ENCODE measurements at regions not wholly inside any gene's neighbourhood (a gene's known extent, or its start where the extent isn't known, plus 50 kb on each side); places are given as distances from the start of the nearest gene placed in this dataset.

DNA sequence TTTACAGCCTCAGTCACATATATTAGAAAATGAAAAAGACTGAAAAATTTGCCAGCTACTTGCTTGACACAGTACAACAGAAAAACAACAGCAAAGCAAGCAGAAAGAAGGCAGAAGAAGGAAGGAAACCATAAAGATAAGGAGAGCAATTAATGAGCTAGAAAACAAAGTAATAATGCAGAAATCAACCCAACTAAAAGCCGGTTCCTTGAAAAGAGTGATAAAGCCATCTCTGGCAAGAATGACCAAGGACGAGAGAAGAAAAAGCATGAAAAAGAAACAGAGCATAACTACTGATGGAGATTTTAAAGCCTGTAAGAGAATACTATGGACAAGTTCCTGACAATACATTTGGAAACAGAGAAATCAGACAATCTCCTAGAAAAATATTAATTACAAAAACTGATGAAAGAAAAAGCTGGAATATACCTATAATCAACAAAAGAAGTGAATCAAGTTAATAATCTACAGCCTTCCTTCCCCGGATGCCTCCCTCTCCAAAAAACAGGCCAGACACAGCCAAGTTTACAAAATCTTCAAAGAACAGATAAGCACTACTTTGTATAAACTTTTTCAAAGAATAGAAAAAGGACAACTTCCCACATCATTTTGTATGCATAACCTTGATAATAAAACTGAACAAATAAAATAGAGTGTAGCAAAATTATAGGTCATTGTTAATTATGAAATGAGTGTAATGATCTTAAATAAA lies 204.0 kb downstream of the BAMBI start:
- H3K4me3 ChIP-seq (ENCODE audit: low read depth, low read length), result no peak overlapping the region
- no peaks in the 10 kb centered on the region; the same call in 1 of the 2 replicates for H3K4me1 ChIP-seq (ENCODE audit: control insufficient read depth, insufficient read depth, low read length)
- no peaks in the 10 kb centered on the region for H3K9me3 ChIP-seq (ENCODE audit: control insufficient read depth, insufficient read depth, low read depth, low read length)
- POLR2A ChIA-PET, result no interaction called here
- H3K36me3 ChIP-seq (ENCODE audit: control insufficient read depth in 2 of 2, insufficient read depth in 1 of 2, low read length in 2 of 2), result no peaks in the 10 kb centered on the region
- CTCF ChIA-PET, result interaction anchor here (0.9 to 1.2 kb wide), 3 partner anchors 58 to 568 kb away, joined by 3 to 4 read pairs (median 4); no protein-coding TSS in a partner anchor
- TF ChIP-seq ZNF664 (tag by site-specific recombination; IDR thresholded peaks at IDR 0.05) (no peak), ZNF48 (tag by site-specific recombination; IDR thresholded peaks at IDR 0.05) (no peak), ZNF776 (tag by site-specific recombination; IDR thresholded peaks at IDR 0.05; ENCODE audit: borderline replicate concordance) (no peak), PRDM6 (tag by site-specific recombination; IDR thresholded peaks at IDR 0.05) (no peak)
- TF ChIP-seq, protein P1, sequence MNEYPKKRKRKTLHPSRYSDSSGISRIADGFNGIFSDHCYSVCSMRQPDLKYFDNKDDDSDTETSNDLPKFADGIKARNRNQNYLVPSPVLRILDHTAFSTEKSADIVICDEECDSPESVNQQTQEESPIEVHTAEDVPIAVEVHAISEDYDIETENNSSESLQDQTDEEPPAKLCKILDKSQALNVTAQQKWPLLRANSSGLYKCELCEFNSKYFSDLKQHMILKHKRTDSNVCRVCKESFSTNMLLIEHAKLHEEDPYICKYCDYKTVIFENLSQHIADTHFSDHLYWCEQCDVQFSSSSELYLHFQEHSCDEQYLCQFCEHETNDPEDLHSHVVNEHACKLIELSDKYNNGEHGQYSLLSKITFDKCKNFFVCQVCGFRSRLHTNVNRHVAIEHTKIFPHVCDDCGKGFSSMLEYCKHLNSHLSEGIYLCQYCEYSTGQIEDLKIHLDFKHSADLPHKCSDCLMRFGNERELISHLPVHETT (tag by site-specific recombination; IDR thresholded peaks at IDR 0.05), result no peak
- no peak overlapping the region for H3K27ac ChIP-seq (ENCODE audit: extremely low read depth, low read depth, low read length)

- Histone ChIP-seq H3K9me3 (ENCODE audit: control insufficient read depth, insufficient read depth, low read depth, low read length) (no peaks in the 10 kb centered on the region), H3K36me3 (ENCODE audit: control insufficient read depth in 2 of 2, insufficient read depth in 1 of 2, low read length in 2 of 2) (no peaks in the 10 kb centered on the region), H3K27ac (ENCODE audit: extremely low read depth, low read depth, low read length) (no peak overlapping the region), H3K4me1 (ENCODE audit: control insufficient read depth, insufficient read depth, low read length) (no peaks in the 10 kb centered on the region; the same call in 1 of the 2 replicates), H3K4me3 (ENCODE audit: low read depth, low read length) (no peak overlapping the region)
- CTCF ChIA-PET, result no interaction called here
- TF ChIP-seq YY1 (tag by site-specific recombination; IDR thresholded peaks at IDR 0.05), result no peak
- no peak for TF ChIP-seq ZNF692 (tag by site-specific recombination; IDR thresholded peaks at IDR 0.05)
- no peak for TF ChIP-seq ZNF792 (tag by site-specific recombination; IDR thresholded peaks at IDR 0.05)
- no peak for TF ChIP-seq KLF10 (tag by site-specific recombination; IDR thresholded peaks at IDR 0.05)
- no peak for TF ChIP-seq FEZF1 (tag by site-specific recombination; IDR thresholded peaks at IDR 0.05)
- TF ChIP-seq ZNF610 (tag by site-specific recombination; IDR thresholded peaks at IDR 0.05; ENCODE audit: borderline replicate concordance), result no peak
- no peak for TF ChIP-seq ZNF555 (tag by site-specific recombination; conservative IDR thresholded peaks at IDR 0.05)
- no peak for TF ChIP-seq ZNF335 (tag by site-specific recombination; conservative IDR thresholded peaks at IDR 0.05)
- no peak for TF ChIP-seq MYNN (tag by site-specific recombination; IDR thresholded peaks at IDR 0.05; ENCODE audit: borderline replicate concordance)
- TF ChIP-seq, protein P2, sequence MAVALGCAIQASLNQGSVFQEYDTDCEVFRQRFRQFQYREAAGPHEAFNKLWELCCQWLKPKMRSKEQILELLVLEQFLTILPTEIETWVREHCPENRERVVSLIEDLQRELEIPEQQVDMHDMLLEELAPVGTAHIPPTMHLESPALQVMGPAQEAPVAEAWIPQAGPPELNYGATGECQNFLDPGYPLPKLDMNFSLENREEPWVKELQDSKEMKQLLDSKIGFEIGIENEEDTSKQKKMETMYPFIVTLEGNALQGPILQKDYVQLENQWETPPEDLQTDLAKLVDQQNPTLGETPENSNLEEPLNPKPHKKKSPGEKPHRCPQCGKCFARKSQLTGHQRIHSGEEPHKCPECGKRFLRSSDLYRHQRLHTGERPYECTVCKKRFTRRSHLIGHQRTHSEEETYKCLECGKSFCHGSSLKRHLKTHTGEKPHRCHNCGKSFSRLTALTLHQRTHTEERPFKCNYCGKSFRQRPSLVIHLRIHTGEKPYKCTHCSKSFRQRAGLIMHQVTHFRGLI (tag by site-specific recombination; IDR thresholded peaks at IDR 0.05), result no peak
- no peak for TF ChIP-seq ZBTB17 (tag by site-specific recombination; IDR thresholded peaks at IDR 0.05)
- no peak for TF ChIP-seq ZNF146 (tag by site-specific recombination; IDR thresholded peaks at IDR 0.05)
- TF ChIP-seq ZBTB26 (tag by site-specific recombination; optimal IDR thresholded peaks at IDR 0.05), result no peak
- TF ChIP-seq, protein P3, sequence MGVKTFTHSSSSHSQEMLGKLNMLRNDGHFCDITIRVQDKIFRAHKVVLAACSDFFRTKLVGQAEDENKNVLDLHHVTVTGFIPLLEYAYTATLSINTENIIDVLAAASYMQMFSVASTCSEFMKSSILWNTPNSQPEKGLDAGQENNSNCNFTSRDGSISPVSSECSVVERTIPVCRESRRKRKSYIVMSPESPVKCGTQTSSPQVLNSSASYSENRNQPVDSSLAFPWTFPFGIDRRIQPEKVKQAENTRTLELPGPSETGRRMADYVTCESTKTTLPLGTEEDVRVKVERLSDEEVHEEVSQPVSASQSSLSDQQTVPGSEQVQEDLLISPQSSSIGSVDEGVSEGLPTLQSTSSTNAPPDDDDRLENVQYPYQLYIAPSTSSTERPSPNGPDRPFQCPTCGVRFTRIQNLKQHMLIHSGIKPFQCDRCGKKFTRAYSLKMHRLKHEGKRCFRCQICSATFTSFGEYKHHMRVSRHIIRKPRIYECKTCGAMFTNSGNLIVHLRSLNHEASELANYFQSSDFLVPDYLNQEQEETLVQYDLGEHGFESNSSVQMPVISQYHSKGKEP (tag by site-specific recombination; IDR thresholded peaks at IDR 0.05), result no peak
- TF ChIP-seq ZNF48 (tag by site-specific recombination; IDR thresholded peaks at IDR 0.05), result no peak
- TF ChIP-seq, protein P4, sequence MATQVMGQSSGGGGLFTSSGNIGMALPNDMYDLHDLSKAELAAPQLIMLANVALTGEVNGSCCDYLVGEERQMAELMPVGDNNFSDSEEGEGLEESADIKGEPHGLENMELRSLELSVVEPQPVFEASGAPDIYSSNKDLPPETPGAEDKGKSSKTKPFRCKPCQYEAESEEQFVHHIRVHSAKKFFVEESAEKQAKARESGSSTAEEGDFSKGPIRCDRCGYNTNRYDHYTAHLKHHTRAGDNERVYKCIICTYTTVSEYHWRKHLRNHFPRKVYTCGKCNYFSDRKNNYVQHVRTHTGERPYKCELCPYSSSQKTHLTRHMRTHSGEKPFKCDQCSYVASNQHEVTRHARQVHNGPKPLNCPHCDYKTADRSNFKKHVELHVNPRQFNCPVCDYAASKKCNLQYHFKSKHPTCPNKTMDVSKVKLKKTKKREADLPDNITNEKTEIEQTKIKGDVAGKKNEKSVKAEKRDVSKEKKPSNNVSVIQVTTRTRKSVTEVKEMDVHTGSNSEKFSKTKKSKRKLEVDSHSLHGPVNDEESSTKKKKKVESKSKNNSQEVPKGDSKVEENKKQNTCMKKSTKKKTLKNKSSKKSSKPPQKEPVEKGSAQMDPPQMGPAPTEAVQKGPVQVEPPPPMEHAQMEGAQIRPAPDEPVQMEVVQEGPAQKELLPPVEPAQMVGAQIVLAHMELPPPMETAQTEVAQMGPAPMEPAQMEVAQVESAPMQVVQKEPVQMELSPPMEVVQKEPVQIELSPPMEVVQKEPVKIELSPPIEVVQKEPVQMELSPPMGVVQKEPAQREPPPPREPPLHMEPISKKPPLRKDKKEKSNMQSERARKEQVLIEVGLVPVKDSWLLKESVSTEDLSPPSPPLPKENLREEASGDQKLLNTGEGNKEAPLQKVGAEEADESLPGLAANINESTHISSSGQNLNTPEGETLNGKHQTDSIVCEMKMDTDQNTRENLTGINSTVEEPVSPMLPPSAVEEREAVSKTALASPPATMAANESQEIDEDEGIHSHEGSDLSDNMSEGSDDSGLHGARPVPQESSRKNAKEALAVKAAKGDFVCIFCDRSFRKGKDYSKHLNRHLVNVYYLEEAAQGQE (tag by site-specific recombination; IDR thresholded peaks at IDR 0.05), result no peak
- POLR2A ChIA-PET, result no interaction called here
Measured at GRCh38 chr10:28883741-28884423, 206.6 kb downstream of the BAMBI start.
